Heart left ventricle (tissue), 16 donors: ENCODE measurements at regions not wholly inside any gene's neighbourhood (a gene's known extent, or its start where the extent isn't known, plus 50 kb on each side); places are given as distances from the start of the nearest gene placed in this dataset.

Source experiments
- ATAC-seq, 4 donors: fragments of 200-7000 bp; cut with Tn5 transposase; one replicate each; pipeline ENCODE4 v1.9.1; 2020 to 2022; ENCODE audit warnings: moderate library complexity in 4 of 4, mild to moderate bottlenecking in 3 of 4, moderate number of reproducible peaks in 1 of 4
- DNase-seq, 5 donors: peaks; one replicate each; pipeline ENCODE4 v3.0.0-alpha.2; 2020
- H3K27ac ChIP-seq, 12 donors: fragments of 200-600 bp; sonication (generic) in 4 of 12; one replicate each; pipeline versions ENCODE4 v1.5.0 to v1.8.0; 2016 to 2022; ENCODE audit warnings: mild to moderate bottlenecking in 2 of 12
- H3K27me3 ChIP-seq, 9 donors: fragments of 200-600 bp; sonication (generic) in 2 of 9; one replicate each; pipeline versions ENCODE4 v1.5.1 to v1.8.0; 2016 to 2022; ENCODE audit warnings: mild to moderate bottlenecking in 3 of 9
- H3K36me3 ChIP-seq, 9 donors: fragments of 200-600 bp; sonication (generic) in 2 of 9; one replicate each; pipeline versions ENCODE4 v1.5.0 to v1.8.0; 2018 to 2022; ENCODE audit warnings: mild to moderate bottlenecking in 2 of 9
- H3K4me1 ChIP-seq, 12 donors: fragments of 200-600 bp; sonication (generic) in 4 of 12; one replicate each; pipeline versions ENCODE4 v1.5.0 to v1.8.0; 2016 to 2022; ENCODE audit warnings: mild to moderate bottlenecking in 3 of 12
- H3K4me3 ChIP-seq, 12 donors: fragments of 200-600 bp; sonication (generic) in 4 of 12; one replicate each; pipeline versions ENCODE4 v1.5.0 to v1.8.0; 2017 to 2022; ENCODE audit warnings: mild to moderate bottlenecking in 9 of 12, moderate library complexity in 4 of 12
- H3K9me3 ChIP-seq, 12 donors: fragments of 200-600 bp; sonication (generic) in 4 of 12; one replicate each; pipeline versions ENCODE4 v1.5.0 to v1.8.0; 2016 to 2022; ENCODE audit warnings: mild to moderate bottlenecking in 1 of 12
- CTCF ChIP-seq, 12 donors: fragments of 200-600 bp; sonication (generic) in 4 of 12; IDR thresholded peaks; one replicate each; pipeline versions ENCODE4 v1.5.0 to v1.8.0; 2018 to 2022; ENCODE audit warnings: antibody characterized with exemption in 12 of 12, mild to moderate bottlenecking in 5 of 12
- POLR2A ChIP-seq, 2 donors: fragments of 450-650 bp; IDR thresholded peaks; one replicate each; pipeline ENCODE4 v1.6.1; 2017; ENCODE audit warnings: antibody characterized with exemption in 2 of 2, mild to moderate bottlenecking in 2 of 2, moderate library complexity in 2 of 2
- WGBS, 4 donors: extraction: QIAGEN DNeasy Blood & Tissue Kit in 2 of 4; methylation state at CpG; one replicate each; pipeline versions ENCODE4 v1.1.5 to v1.1.7; 2013 to 2018; 5-methylcytosine and 5-hydroxymethylcytosine counted together
- intact Hi-C, 10 donors: fragments of 100-400 bp; cut with DNase I; formaldehyde crosslinking; loops; one replicate each; pipeline versions ENCODE4 v1.11.1 to v1.14.2; 2022
- donor health status: ischemic (EF 13 %, LVEDD 7.1; RV severe dilation, severe dysfunction).
- donor health status: healthy with polysubstance abuse.
- donor health status: DM: no; HTN: yes; CAD: no.
- donor health status: DM: no; HTN: no; CAD: no.
- donor health status: ischemic (EF 25% LVEDD 6.9; RV normal size, moderate dysfunction).
- donor health status: ischemic (EF 25% LVEDD 5.7; RV mildly dilated, moderate dysfunction).
- donor health status: healthy.
- donor health status: DM: yes; HTN: yes; CAD: no.
- donor health status: ischemic (EF 35%, LVEDD 5.7; RV mildly dilated, moderate dysfunction).
- donor health status: nonischemic (EF 11% LVEDD 7.7; RV severe dilation, severe dysfunction).
- donor health status: DM: yes; HTN: yes; CAD: no.
- donor health status: PGD.
- donor health status: ischemic (EF 29% LVEDD 5.4; RV normal size, mild dysfunction).
- donor health status: nonischemic (EF 23%, LVEDD 6.1; RV moderate dilation, normal function).

DNA sequence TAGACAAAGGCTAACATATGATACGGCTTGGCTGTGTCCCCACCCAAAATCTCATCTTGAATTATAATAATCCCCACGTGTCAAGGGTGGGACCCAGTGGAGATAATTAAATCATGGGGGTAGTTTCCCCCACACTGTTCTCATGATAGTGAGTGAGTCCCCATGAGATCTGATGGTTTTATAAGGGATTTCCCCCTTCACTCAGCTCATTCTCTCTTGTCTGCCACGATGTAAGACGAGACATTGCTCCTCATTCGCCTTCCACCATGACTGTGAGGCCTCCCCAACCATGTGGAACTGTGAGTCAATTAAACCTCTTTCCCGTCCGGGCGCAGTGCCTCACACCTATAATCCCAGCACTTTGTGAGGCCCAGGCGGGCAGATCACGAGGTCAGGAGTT, 143.5 kb downstream of the RXFP2 start:
- ATAC-seq (no peak), DNase-seq (no peak)
- Histone ChIP-seq H3K4me1 (peaks cover 2 to 76% (median 55%) of the 10 kb centered on the region in 12 donors), H3K27ac (peak overlapping the region in 8 of 12 donors; percentile 26 to 72 (median 56)), H3K36me3 (no peaks in the 10 kb centered on the region), H3K4me3 (no peak overlapping the region), H3K9me3 (no peaks in the 10 kb centered on the region), H3K27me3 (no peaks in the 10 kb centered on the region)
- WGBS, 4 donors, result 82 to 89% (median 86%) methylated on average over 10 of the region's 10 CpGs
- intact Hi-C loops, result no loop called here
- no peak for TF ChIP-seq CTCF (IDR thresholded peaks at IDR 0.05)

GRCh38 chr13:31884556-31884955, 145.2 kb downstream of the RXFP2 start:
- peaks cover 2 to 81% (median 64%) of the 10 kb centered on the region in 12 donors for H3K4me1 ChIP-seq
- no peak for ATAC-seq
- H3K4me3 ChIP-seq, result no peak overlapping the region
- intact Hi-C loops, result no loop called here
- H3K9me3 ChIP-seq, result no peaks in the 10 kb centered on the region
- no peaks in the 10 kb centered on the region for H3K27me3 ChIP-seq
- no peaks in the 10 kb centered on the region for H3K36me3 ChIP-seq
- TF ChIP-seq CTCF (IDR thresholded peaks at IDR 0.05) (no peak), POLR2A (IDR thresholded peaks at IDR 0.05) (no peak)
- peak overlapping the region in 5 of 12 donors; percentile 2 to 60 (median 20) for H3K27ac ChIP-seq
- WGBS, 4 donors, result 93 to 99% (median 95%) methylated on average over 1 of the region's 1 CpG
- no peak for DNase-seq

GRCh38 chr13:31885994-31886393, 145.6 kb upstream of the FRY start:
- H3K36me3 ChIP-seq, result no peaks in the 10 kb centered on the region
- peak; percentile 41 to 77 (median 68) for ATAC-seq
- DNase-seq, result peak in 4 of 5 donors; percentile 32 to 58 (median 34)
- TF ChIP-seq POLR2A (IDR thresholded peaks at IDR 0.05), result no peak
- no peak for TF ChIP-seq CTCF (IDR thresholded peaks at IDR 0.05)
- H3K9me3 ChIP-seq, result no peaks in the 10 kb centered on the region
- 42 to 46% (median 42%) methylated on average over 6 of the region's 6 CpGs for WGBS, 4 donors
- no peak overlapping the region for H3K4me3 ChIP-seq
- H3K27ac ChIP-seq, result peak overlapping the region in 9 of 12 donors; percentile 47 to 79 (median 64)
- peaks cover 2 to 85% (median 61%) of the 10 kb centered on the region in 12 donors for H3K4me1 ChIP-seq
- H3K27me3 ChIP-seq, result no peaks in the 10 kb centered on the region
- intact Hi-C loops, result loop anchor here in 3 of 10 donors (5.0 kb wide), 2 partner anchors 34 to 39 kb away; no protein-coding TSS in a partner anchor

GRCh38 chr13:31887286-31887685, 144.3 kb upstream of the FRY start:
- no peak overlapping the region for H3K4me3 ChIP-seq
- H3K4me1 ChIP-seq, result peaks cover 2 to 85% (median 58%) of the 10 kb centered on the region in 12 donors
- no peak for ATAC-seq
- WGBS, 4 donors, result 28 to 38% (median 35%) methylated on average over 2 of the region's 2 CpGs
- intact Hi-C loops, result loop anchor here in 3 of 10 donors (5.0 kb wide), 2 partner anchors 35 to 40 kb away; no protein-coding TSS in a partner anchor
- no peak for DNase-seq
- no peaks in the 10 kb centered on the region for H3K9me3 ChIP-seq
- H3K27me3 ChIP-seq, result no peaks in the 10 kb centered on the region
- H3K36me3 ChIP-seq, result no peaks in the 10 kb centered on the region
- H3K27ac ChIP-seq, result peak overlapping the region in 10 of 12 donors; percentile 2 to 79 (median 56)
- TF ChIP-seq CTCF (IDR thresholded peaks at IDR 0.05) (no peak), POLR2A (IDR thresholded peaks at IDR 0.05) (no peak)
